C4-2B (cell line): ENCODE measurements at regions not wholly inside any gene's neighbourhood (a gene's known extent, or its start where the extent isn't known, plus 50 kb on each side); places are given as distances from the start of the nearest gene placed in this dataset.

ENCODE experiments used
- CTCF ChIP-seq: fragments of 450-650 bp; conservative IDR thresholded peaks from 2 replicates; pipeline ENCODE4 v1.5.1; 2017; ENCODE audit warnings: mild to moderate bottlenecking
- ZFX ChIP-seq: fragments of 450-650 bp; IDR thresholded peaks from 2 replicates; pipeline ENCODE4 v1.6.1; 2017

- TF ChIP-seq CTCF (no peak), ZFX (no peak)
These were observed 288.0 kb downstream of the MAF start for GRCh38 chr16:79312502-79312901.
